ENCODE measurements at regions not wholly inside any gene's neighbourhood (a gene's known extent, or its start where the extent isn't known, plus 50 kb on each side); places are given as distances from the start of the nearest gene placed in this dataset.
A peak's percentile ranks its signal among the peaks of the same experiment; 100 is the strongest.

GRCh38 chr15:39127925-39128617, 452.8 kb upstream of the THBS1 start:
- H3K4me1 Mint-ChIP-seq (ENCODE audit: unreplicated experiment) = peaks cover 21% of the 10 kb centered on the region
- no peak for DNase-seq (ENCODE audit: extremely low spot score, unreplicated experiment)
- no peaks in the 10 kb centered on the region for H3K36me3 Mint-ChIP-seq
- no peak for TF ChIP-seq CTCF (conservative IDR thresholded peaks at IDR 0.05)
- H3K27ac Mint-ChIP-seq = peak overlapping the region; percentile 84
- H3K27me3 Mint-ChIP-seq = peaks cover 2% of the 10 kb centered on the region
- no peak overlapping the region for H3K4me3 Mint-ChIP-seq
- H3K9me3 Mint-ChIP-seq = no peaks in the 10 kb centered on the region

- Mint-ChIP-seq H3K36me3 (no peaks in the 10 kb centered on the region), H3K9me3 (no peaks in the 10 kb centered on the region), H3K27me3 (peaks cover 2% of the 10 kb centered on the region), H3K4me1 (ENCODE audit: unreplicated experiment) (peaks cover 21% of the 10 kb centered on the region), H3K27ac (peak overlapping the region; percentile 84), H3K4me3 (no peak overlapping the region)
- no peak for TF ChIP-seq CTCF (conservative IDR thresholded peaks at IDR 0.05)
- no peak for DNase-seq (ENCODE audit: extremely low spot score, unreplicated experiment)
Observed at GRCh38 chr15:39128746-39129145, 452.1 kb upstream of the THBS1 start.

GRCh38 chr15:39130556-39131379, 450.1 kb upstream of the THBS1 start:
- TF ChIP-seq CTCF (conservative IDR thresholded peaks at IDR 0.05) = no peak
- Mint-ChIP-seq H3K4me3 (no peak overlapping the region), H3K27me3 (no peaks in the 10 kb centered on the region), H3K9me3 (no peaks in the 10 kb centered on the region), H3K4me1 (ENCODE audit: unreplicated experiment) (peaks cover 17% of the 10 kb centered on the region), H3K27ac (no peak overlapping the region), H3K36me3 (no peaks in the 10 kb centered on the region)
- DNase-seq (ENCODE audit: extremely low spot score, unreplicated experiment) = no peak

GRCh38 chr15:39131609-39132008, 449.3 kb upstream of the THBS1 start:
- Mint-ChIP-seq H3K36me3 (no peaks in the 10 kb centered on the region), H3K9me3 (no peaks in the 10 kb centered on the region), H3K4me1 (ENCODE audit: unreplicated experiment) (peaks cover 17% of the 10 kb centered on the region), H3K27ac (no peak overlapping the region), H3K4me3 (no peak overlapping the region), H3K27me3 (no peaks in the 10 kb centered on the region)
- no peak for TF ChIP-seq CTCF (conservative IDR thresholded peaks at IDR 0.05)
- no peak for DNase-seq (ENCODE audit: extremely low spot score, unreplicated experiment)

GRCh38 chr15:39132070-39132469, 448.8 kb upstream of the THBS1 start:
- peaks cover 17% of the 10 kb centered on the region for H3K4me1 Mint-ChIP-seq (ENCODE audit: unreplicated experiment)

More at GRCh38 chr15:39132070-39132469, 448.8 kb upstream of the THBS1 start:
- no peaks in the 10 kb centered on the region for H3K36me3 Mint-ChIP-seq
- no peak overlapping the region for H3K27ac Mint-ChIP-seq
- H3K27me3 Mint-ChIP-seq = no peaks in the 10 kb centered on the region
- no peak for DNase-seq (ENCODE audit: extremely low spot score, unreplicated experiment)
- no peak overlapping the region for H3K4me3 Mint-ChIP-seq
- no peaks in the 10 kb centered on the region for H3K9me3 Mint-ChIP-seq
- TF ChIP-seq CTCF (conservative IDR thresholded peaks at IDR 0.05) = no peak
